ENCODE measurements at regions not wholly inside any gene's neighbourhood (a gene's known extent, or its start where the extent isn't known, plus 50 kb on each side); places are given as distances from the start of the nearest gene placed in this dataset.

DNA sequence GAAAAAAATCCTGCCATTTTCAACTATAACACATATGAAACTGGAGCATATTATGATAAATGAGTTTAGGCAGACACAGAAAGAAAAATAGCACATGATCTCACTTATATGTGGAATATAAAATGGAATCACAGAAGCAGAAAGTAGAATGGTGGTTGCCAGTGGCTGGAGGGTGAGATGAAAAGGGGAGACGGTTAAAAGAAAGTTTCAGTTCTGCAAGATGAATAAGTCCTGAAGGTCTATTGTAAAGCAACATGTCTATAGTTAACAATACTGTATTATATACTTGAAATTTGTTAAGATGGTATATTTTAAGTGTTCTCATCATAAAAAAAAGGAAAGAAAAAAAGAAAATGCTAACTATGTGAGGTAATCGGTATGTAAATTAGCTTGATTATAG lies 503.9 kb downstream of the EPHA7 start:
- TF ChIP-seq, protein P1, sequence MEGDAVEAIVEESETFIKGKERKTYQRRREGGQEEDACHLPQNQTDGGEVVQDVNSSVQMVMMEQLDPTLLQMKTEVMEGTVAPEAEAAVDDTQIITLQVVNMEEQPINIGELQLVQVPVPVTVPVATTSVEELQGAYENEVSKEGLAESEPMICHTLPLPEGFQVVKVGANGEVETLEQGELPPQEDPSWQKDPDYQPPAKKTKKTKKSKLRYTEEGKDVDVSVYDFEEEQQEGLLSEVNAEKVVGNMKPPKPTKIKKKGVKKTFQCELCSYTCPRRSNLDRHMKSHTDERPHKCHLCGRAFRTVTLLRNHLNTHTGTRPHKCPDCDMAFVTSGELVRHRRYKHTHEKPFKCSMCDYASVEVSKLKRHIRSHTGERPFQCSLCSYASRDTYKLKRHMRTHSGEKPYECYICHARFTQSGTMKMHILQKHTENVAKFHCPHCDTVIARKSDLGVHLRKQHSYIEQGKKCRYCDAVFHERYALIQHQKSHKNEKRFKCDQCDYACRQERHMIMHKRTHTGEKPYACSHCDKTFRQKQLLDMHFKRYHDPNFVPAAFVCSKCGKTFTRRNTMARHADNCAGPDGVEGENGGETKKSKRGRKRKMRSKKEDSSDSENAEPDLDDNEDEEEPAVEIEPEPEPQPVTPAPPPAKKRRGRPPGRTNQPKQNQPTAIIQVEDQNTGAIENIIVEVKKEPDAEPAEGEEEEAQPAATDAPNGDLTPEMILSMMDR (conservative IDR thresholded peaks at IDR 0.05) = no peak
- Mint-ChIP-seq H3K27me3 (ENCODE audit: low read depth) (no peaks in the 10 kb centered on the region), H3K36me3 (ENCODE audit: insufficient read depth in 1 of 3, low read depth in 3 of 3) (no peaks in the 10 kb centered on the region), H3K4me1 (peaks cover 7 to 11% of the 10 kb centered on the region in 2 experiments), H3K4me3 (no peak overlapping the region), H3K9me3 (no peaks in the 10 kb centered on the region), H3K27ac (no peak overlapping the region)
- Histone ChIP-seq H2AFZ (ENCODE audit: low read length) (no peak overlapping the region), H3K27me3 (ENCODE audit: insufficient read depth, low read length) (no peaks in the 10 kb centered on the region), H3K9ac (ENCODE audit: extremely low read depth, insufficient read length, low read length) (no peak overlapping the region), H2BK5ac (ENCODE audit: insufficient read length, low read length) (no peak overlapping the region), H3K4me2 (ENCODE audit: insufficient read depth, insufficient read length, low read length) (no peak overlapping the region), H3K56ac (ENCODE audit: insufficient read length, low read depth, low read length) (no peak overlapping the region), H3K79me2 (ENCODE audit: insufficient read depth, low read length) (no peaks in the 10 kb centered on the region), H3K23ac (ENCODE audit: insufficient read length, low read depth, low read length) (no peak overlapping the region), H3K14ac (ENCODE audit: insufficient read depth, low read length) (no peak overlapping the region), H2BK120ac (ENCODE audit: low read depth, low read length, poor library complexity, severe bottlenecking) (no peak overlapping the region), H3K27ac (ENCODE audit: insufficient read length, low read depth, low read length) (no peak overlapping the region), H4K20me1 (ENCODE audit: control insufficient read depth, insufficient read depth, insufficient read length) (no peaks in the 10 kb centered on the region), H2BK15ac (ENCODE audit: low read depth, low read length) (no peak overlapping the region), H3K18ac (ENCODE audit: insufficient read length, low read depth, low read length) (no peak overlapping the region), H4K8ac (replicated peaks; ENCODE audit: insufficient read length, low read depth, low read length) (no peak overlapping the region), H4K91ac (ENCODE audit: insufficient read length, low read depth, low read length) (no peak overlapping the region), H2BK12ac (ENCODE audit: insufficient read length, low read depth, low read length) (no peak overlapping the region), H4K5ac (ENCODE audit: insufficient read length, low read depth, low read length) (no peak overlapping the region), H3K9me3 (ENCODE audit: control insufficient read depth, low read depth, low read length) (no peaks in the 10 kb centered on the region), H2AK5ac (ENCODE audit: insufficient read length, low read length) (no peak overlapping the region), H3K4me1 (ENCODE audit: insufficient read depth, low read length) (no peaks in the 10 kb centered on the region), H3T11ph (ENCODE audit: low read length) (no peak overlapping the region), H3K23me2 (ENCODE audit: insufficient read length, low read depth, low read length, poor library complexity, severe bottlenecking) (no peaks in the 10 kb centered on the region), H2BK20ac (ENCODE audit: low read depth, low read length, poor library complexity, severe bottlenecking) (no peak overlapping the region), H3K79me1 (ENCODE audit: insufficient read depth, low read depth, low read length, poor library complexity, severe bottlenecking) (no peaks in the 10 kb centered on the region), H3K4ac (ENCODE audit: low read depth, low read length) (no peak overlapping the region)
- WGBS (ENCODE audit: extremely low coverage, insufficient read length, low lambda C conversion rate) = no CpG with 5 or more reads among the region's 2 CpGs
- DNase-seq = no peak

Data from H9 (cell line).